HG03571 (cell line): ENCODE measurements at regions not wholly inside any gene's neighbourhood (a gene's known extent, or its start where the extent isn't known, plus 50 kb on each side); places are given as distances from the start of the nearest gene placed in this dataset.

ENCODE experiments used
- ATAC-seq: cut with Tn5 transposase; IDR thresholded peaks from one replicate; pipeline ENCODE4 v1.9.1; 2021; ENCODE audit not compliant: unreplicated experiment

DNA sequence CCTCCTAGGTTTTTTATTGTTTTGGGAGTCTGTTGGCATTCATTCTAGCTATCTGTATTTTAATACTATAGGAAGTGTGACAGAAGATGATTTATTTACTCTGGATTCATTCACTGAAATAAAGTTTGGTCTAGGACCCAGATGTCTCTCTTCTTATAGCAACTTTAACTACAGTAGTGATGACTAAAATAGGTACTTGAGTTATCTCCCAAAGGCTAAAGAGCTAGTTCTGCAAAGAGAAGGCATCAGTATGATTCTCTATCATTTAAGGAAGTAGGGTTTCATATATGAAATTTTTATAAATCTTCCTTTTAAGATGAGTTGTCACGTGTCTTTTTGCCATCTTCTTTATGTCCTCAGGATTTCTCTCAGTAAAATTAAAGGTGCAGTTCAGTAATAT lies 507.4 kb downstream of the KCTD12 start:
- ATAC-seq = no peak

DNA sequence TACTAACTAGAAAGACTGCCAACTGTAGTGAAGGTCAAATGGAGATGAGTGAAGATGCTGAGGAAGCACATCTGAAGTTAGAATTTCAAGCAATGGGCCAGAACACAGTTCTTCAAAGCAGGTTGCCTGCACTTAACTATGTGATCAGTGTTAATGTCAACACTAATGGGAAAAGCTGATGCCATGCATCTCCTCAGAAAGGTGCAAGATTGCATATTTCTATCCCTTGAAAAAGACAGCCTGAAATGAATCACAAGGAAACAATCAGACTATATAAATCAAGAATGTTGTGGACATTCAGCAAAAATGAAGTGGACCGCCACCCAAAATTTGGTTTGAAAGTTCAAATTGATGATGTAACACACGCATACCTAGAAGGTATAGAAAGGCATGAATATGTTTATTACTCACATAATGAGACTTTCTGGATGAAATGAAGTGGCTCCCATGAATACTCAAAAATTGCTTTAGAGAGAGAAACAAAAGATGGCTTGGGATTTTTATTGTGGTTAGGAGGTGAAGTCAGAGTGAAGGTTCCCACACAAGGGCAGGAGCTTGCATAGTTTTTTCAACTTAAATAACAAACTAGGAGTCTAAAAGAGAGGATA lies 522.4 kb downstream of the KCTD12 start:
- no peak for ATAC-seq

DNA sequence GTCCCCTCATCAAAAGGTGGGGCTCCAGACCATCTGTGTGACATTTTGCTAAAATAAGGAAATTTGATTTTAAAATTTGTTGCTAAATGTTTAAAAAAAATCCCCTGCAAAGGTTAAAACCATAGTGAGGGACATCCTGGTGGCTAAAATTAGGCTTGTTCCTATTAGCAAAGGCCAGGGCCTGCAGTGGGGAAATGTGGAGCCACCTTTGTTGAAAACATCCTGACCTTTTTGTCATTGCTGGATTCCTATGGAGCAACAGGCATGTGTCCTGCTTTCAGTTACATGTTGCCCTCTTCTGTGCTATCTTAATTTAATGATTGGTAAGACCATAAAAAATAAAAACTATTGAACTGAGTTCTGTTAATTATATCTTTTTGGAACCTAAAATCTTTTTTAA lies 524.3 kb downstream of the KCTD12 start:
- no peak for ATAC-seq

DNA sequence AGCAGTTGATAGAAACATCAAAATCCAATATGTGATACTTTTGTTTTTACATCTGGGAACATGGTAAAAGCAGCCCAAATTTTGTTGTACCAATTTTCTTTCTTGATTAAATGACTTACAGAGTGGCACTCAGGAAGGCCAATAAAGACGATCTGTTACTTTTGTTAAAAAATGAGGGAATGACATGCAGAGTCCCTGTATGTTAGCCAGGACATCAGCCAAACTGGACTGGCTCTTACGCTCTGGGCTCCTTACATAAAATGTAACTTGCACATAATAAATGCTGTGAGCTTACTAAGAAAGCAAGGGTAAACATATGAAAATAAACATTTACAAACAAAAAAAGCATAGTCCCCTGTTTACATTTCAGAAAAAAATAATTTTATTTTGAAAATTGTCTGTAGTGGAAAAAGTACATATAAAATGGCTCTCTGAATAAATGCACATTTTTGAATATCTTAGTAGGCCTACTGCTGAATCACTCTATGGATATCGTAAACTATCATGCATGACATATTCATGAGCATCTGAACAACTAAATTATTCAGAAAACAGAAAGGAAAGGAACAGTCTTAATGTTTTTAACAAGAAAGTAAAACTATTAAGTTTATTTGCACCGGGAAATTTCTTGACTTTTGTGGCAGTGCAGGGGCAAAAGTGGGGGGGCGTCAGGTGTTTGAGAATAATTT lies 534.5 kb downstream of the KCTD12 start:
- ATAC-seq = no peak

DNA sequence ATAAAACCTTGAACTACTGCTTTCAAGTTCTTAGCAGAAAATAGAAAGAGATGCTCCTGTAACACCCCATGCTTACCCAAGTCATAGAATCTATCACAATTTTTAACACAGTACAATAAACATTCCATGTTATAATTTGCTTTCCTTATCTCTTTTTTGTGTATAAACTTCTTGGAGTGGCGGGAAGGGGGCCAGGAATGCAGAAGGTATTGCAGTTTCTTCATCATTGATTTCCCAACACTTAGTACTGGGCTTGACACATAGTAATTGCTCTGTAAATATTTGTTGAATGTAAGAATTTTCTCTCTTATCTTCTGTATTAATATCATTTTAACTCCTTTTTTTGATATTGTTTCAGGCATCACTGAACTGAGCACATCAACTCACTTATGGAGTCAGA lies 535.8 kb downstream of the KCTD12 start:
- ATAC-seq = no peak

DNA sequence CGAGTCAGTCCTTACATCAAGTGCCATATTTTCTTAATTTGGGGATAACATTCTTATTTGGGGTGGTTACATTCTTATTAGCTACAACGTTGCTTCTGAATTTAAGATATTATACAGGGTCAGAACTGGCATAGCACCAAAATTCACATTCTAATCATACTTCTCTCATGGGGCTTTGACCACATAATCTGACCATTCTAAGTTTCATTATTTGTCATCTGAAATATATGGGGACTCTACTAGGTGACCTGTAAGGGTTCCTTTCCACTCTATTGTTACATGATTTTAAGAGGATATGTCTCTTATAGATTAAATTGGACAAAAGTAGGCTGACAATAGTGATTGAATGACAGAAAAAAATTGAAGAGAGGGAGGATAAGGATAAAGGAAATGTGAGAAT lies 536.5 kb downstream of the KCTD12 start:
- ATAC-seq = no peak

DNA sequence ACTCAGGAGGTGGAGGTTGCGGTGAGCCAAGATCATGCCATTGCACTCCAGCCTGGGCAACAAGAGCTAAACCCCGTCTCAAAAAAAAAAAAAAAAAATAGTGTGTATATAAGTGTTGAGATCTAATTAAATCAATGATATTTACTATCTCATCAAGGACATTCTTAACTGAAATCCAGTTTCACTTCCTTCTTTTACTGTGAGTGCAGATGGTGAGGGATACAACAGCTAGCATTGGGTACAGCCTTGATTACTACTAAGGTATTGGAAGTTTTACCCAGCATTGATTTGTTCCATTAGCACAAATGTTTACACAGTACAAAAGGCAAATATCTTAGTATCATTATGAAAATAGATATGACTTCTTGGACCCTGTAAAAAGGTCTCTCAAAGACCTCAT lies 546.6 kb downstream of the KCTD12 start:
- ATAC-seq = no peak

DNA sequence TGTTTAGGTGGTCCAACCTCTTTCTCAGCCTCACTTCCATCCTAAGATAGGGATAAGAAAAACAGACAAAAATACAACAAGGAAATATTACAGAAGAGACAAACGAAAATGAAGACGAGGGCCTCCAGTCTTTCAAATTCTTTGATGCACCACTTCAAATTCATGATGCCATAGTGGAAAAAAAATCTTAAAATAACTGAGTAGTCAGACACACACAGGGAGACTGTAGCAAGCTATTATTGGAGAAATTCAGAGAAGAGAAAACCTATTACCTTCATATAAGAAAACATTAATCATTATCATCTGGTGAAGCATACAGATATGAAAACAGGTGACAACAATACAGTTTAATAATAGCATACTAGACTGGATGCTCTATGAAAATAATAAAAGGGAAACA lies 548.2 kb downstream of the KCTD12 start:
- ATAC-seq = no peak

DNA sequence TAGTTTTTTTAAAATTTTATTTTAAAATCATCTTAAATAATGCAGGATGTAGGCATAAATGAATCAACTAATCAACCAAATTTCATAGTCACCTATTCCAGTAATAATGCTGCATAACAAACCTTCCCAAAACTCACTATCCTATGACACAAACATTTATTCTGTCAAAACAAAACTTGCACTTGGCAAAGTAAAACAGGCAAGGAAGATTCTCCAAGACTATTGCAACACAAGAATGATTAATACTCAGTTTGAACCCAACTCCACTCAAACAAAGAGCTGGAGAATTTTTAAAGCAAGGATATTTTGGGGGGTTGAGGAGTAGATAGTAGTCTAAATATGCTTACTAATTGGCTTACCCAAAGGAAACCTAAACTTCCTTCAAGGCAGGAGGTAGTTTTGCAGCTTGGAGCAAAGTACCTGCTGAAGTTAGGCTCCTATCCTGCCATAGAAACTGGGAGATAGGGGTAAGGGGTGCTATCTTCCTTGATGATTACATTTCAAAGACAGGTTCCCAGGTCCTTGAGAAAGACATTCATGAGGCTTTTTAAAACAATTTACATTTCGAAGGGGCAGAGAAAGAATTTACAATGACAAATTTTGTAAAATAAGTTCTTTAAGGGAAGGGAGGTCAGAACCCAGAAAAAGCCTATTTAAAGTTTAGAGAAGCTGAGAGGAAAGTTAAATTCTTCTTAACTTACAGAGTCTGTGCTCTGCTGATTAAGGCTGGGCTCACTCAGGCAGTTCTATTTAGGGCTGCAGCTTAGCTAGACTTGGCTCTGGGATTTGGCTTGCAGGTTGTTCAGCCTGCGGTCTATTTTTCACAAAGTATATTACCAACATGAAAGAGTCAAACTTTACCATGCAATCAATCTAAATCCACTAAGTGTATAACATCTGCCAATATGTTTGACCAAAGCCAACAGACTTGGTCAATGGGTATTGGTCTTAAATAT lies 549.0 kb downstream of the KCTD12 start:
- no peak for ATAC-seq

DNA sequence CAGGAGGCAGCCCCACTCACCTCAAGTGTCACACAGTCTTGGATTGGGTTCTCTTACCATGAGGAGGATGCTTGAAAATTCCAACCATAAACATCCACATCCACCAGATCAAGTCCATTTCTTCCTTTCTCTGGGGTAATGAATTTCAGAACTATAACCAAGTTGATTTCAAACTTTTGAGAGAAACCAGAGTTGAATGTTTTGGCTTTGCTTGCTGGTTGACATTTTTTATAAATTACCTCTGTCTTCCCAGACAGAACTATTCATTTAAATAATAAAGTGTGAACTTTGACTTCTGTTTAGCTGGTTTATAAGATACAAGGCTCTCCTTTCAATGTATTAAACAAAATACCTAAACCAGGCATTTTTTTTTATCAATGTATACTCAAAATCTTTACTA lies 550.7 kb downstream of the KCTD12 start:
- no peak for ATAC-seq

DNA sequence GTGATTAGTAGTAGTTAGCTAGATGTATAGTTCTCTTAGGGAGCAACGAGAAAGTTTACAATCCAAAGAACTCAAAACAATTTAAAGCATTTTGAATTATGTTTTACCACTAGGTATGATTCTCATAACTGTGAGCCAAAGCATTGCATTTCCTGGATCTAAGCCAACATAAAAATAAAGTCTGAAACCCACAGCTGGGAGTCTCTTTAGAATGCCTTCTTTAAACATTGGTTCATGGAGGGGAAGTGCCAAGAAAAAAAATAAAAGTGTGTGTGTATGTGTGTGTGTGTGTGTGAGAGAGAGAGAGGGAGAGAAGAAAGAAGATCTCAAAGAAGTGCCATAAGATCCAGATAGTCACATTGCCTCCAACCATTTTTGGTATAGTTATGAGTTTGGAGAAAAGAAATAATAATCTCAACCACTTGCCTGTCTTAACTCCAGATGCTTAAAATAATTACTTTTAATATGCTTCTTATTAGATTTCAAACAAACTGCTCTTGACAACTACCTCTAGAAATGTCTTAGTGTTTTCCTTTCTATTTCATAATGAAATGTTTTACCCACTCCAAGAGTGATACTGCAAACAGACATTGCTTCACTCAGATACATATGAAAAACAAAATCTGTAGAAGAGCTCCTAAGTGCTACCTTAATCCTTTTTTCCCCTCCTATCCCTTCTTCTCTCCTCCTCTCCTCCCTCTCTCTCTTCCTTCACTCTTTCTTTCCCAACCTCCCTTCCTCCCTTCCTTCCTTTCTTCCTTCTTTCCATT lies 554.1 kb downstream of the KCTD12 start:
- no peak for ATAC-seq

DNA sequence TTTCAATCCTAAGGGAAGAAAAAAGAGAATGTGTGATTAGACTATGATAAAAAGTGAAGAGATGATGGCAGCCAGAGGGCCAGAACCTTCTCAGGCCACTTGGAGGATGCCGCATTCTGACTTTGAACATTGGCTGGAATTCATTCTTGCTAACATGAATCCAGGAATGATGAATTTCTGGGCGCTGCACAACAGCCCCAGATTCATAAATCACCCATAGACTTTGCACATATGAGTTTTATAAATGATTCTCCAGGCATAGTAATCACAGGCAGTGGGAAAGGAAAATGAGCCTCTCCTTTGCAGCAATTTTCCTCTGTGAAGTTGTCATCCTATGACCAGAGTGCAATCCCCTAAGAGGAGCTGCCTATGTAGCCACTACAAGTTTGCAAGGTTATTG lies 555.4 kb downstream of the KCTD12 start:
- no peak for ATAC-seq

DNA sequence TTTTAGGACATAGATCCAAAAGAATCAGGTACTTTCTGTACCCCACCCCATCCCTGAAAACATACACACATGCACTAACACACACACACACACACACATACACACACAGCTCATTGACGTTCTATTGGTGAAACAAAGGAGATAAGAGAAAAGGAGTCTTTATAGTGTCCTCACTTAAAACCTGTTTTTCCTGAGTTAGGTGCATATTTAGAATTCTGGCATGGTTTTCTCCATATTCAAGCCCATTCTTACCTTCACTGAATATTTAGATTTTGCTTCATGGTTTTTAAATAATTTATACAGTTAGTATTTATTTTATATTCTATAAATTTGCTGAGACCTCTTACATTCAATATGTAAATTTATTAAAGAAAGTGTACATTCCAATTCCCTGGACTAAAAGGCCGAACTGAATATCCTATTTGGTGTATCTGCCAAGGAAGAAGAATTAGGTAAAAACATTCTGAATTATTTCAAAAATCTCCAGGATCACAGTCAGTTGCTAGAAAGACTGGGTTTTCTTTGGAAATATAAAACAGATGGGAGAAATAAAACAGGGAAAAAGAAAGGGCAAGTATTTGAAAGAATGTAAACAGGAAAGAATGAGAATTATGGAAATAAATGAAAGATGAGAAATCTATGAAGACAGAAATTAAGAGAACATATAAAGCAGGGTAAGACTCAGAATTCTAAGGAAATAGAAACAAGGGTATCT lies 556.2 kb downstream of the KCTD12 start:
- ATAC-seq = no peak

DNA sequence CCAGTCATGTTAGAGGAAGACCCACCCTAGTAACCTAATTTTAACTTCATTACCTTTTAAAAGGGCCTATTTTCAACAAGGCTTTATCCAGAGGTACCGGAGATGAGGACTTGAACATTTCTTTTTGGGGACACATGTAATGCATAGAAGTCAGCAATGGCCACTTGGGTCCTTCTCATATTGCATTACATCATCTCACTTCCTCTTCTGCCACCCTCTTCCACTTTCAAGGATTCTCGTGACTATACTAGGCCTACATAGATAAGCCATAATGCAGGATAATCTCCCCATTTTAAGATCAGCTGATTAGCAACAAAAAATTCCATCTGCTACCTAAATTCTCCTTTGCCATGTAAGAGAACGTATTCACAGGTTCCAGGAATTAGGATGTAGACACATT lies 557.2 kb downstream of the KCTD12 start:
- ATAC-seq = no peak

DNA sequence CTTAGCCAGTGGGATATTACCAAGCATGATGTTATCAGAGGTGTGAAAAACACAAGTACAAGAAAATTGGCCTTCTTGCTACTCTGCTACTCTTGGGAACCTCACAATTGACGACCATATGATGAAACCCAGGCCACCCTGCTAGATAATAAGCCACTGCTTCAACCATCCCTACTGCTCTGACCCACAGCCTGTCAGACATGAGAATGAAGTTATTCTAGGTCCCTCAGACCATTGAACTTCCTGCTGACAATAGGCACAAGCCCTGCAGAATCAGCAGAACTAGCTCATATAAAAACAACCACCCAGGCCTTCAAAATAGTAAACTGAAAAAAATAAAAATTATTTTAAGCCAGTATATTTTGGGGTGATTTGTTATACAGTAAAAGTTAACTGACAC lies 559.9 kb downstream of the KCTD12 start:
- ATAC-seq = no peak

DNA sequence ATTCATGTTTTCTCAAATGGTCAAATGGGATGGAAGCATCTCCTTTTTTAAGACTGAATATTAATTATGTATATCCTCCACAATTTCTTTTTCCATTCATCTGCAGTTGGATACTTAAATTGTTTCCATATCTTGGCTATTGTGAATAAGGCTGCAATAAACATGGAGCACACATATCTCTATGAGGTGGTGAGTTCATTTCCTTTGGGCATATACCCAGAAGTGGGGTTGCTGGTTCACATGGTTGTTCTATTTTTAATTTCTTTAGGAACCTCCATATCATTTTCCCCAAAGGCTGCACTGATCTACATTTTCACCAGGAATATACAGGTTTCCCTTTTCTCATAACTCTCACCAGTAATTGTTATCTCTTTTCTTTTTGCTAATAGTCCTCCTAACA lies 566.3 kb downstream of the KCTD12 start:
- no peak for ATAC-seq

DNA sequence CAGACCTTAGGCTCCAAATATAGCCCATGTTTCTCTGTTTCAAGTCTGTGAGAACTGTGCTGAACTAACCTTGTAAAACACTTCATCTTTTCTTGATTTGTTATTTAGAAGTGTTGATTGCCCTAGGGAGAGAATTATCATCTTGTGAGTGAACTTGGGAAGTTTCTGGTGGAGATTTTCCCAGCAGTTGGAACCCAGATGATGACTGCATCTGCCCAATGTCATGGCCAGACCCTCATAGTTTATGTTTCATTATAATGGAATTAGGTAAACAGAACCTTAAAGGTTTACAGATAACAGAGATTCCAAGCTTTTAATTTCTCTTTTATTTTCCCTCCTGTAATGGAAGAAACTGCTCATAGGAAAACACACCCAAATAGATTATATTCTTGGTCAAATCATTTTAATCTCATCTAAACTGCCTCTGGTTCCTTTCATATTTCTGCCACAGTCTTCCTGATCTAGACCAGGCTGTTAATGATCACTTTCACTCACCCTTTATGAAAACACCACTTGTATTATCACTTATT lies 569.1 kb downstream of the KCTD12 start:
- no peak for ATAC-seq

DNA sequence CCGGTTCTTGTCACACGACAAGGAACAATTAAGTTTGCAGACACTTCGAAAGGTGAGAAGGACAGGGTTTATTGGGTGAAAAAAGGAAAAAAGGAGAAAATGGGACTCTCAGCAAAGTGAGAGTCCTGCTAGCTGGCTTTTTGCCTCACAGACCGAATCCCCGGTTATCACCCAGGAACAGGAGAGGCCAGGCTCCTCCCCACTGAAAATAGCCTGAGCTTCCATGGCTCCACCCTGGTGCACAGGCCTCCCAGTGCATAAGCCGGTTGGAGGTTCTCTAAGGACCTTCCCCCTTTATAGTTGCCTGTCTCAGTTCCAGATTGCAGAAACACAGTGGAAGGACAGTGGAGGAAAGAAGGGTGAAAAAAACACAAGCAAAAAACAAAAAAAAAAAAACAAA lies 571.7 kb downstream of the KCTD12 start:
- no peak for ATAC-seq

DNA sequence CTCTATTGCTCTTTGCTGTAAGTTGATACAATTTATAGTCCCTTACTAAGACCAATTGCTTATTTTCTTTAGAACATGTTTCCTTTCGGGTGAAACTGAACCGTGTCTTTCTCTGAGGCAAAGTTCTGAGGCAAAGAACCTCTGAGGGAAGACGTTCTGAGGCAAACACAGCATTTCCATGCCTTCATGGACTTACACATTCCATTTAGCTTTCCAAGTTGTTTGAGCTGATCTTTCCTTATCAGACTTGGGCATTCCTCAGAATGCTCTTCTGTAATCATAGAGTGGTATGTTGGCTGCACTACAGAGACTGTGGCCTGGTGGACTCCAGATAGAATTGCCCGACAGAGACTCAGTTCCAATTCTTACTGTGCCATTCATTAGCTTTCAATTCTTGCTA lies 579.1 kb downstream of the KCTD12 start:
- no peak for ATAC-seq

DNA sequence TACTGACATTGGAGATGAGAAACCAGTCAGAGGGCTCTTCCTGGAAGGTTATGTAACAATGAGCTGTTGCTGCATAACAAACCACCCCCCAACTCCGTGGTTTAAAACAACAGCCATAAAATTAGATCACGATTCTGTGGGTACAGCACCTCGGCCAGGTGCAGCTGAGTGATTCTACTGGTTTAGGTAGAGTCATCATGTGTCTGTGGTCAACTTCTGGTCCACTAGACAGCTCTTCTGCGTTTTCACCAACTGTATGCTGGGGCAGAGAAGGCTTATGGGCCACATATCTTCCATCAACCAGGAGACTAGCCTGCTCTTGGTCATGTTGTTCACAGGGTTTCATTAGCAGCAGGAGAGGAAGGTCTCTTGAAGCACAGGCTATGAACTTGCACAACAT lies 585.5 kb downstream of the KCTD12 start:
- no peak for ATAC-seq
